Naive thymus-derived CD4-positive, alpha-beta T cell (primary cell): ENCODE measurements at regions not wholly inside any gene's neighbourhood (a gene's known extent, or its start where the extent isn't known, plus 50 kb on each side); places are given as distances from the start of the nearest gene placed in this dataset.

ENCODE experiments used
- ATAC-seq: fragments of 150-1000 bp; cut with Tn5 transposase; 2 replicates; pipeline ENCODE4 v1.10.0; 2021; ENCODE audit warnings: mild to moderate bottlenecking, moderate library complexity
- CTCF ChIA-PET: fragments of 350-600 bp; sonication (Branson Sonifier 250); formaldehyde crosslinking; loops from one replicate; lab custom pipeline; 2021; ENCODE audit warnings: antibody characterized with exemption; lab: Charles Lee
- POLR2A ChIA-PET: fragments of 350-600 bp; sonication (Branson Sonifier 250); formaldehyde crosslinking; loops from one replicate; lab custom pipeline; 2021; ENCODE audit warnings: antibody characterized with exemption, inconsistent platforms; lab: Charles Lee
- DNase-seq, 9 donors: peaks; one replicate each; pipeline versions ENCODE4 v3.0.0 to v3.0.0-alpha.2; 2020 to 2022; ENCODE audit warnings: mixed read lengths in 1 of 9
- H3K27ac ChIP-seq: one replicate; pipeline ENCODE4 v1.7.0; 2013; ENCODE audit warnings: mild to moderate bottlenecking, low read depth, low read length, moderate library complexity
- H3K27me3 ChIP-seq, 2 donors: one replicate each; pipeline ENCODE4 v1.7.0; 2013; ENCODE audit warnings: low read length in 2 of 2, mild to moderate bottlenecking in 2 of 2, moderate library complexity in 2 of 2; ENCODE audit not compliant: control insufficient read depth in 2 of 2, insufficient read depth in 2 of 2
- H3K36me3 ChIP-seq, 3 experiments: 1 replicate in 2 of 3; 2 replicates in 1 of 3; pipeline ENCODE4 v1.7.0; 2013; ENCODE audit warnings: low read length in 3 of 3, mild to moderate bottlenecking in 3 of 3, moderate library complexity in 1 of 3; ENCODE audit not compliant: insufficient read depth in 3 of 3, control insufficient read depth in 2 of 3
- H3K4me1 ChIP-seq, 2 donors: one replicate each; pipeline ENCODE4 v1.7.0; 2013; ENCODE audit warnings: low read length in 2 of 2, mild to moderate bottlenecking in 2 of 2, moderate library complexity in 1 of 2; ENCODE audit not compliant: control insufficient read depth in 2 of 2, insufficient read depth in 2 of 2
- H3K4me3 ChIP-seq: 2 replicates; pipeline ENCODE4 v1.7.0; 2013; ENCODE audit warnings: mild to moderate bottlenecking, low read length
- H3K9me3 ChIP-seq, 3 experiments: 1 replicate in 2 of 3; 2 replicates in 1 of 3; pipeline ENCODE4 v1.7.0; 2013; ENCODE audit warnings: low read length in 3 of 3; ENCODE audit not compliant: control insufficient read depth in 2 of 3
- H3K27ac Mint-ChIP-seq, 9 donors: one replicate each; pipeline ENCODE4 v1.8.0; 2020 to 2022; ENCODE audit warnings: mixed read lengths in 9 of 9, mild to moderate bottlenecking in 8 of 9, moderate library complexity in 5 of 9, inconsistent platforms in 2 of 9
- H3K27me3 Mint-ChIP-seq, 5 donors: one replicate each; pipeline ENCODE4 v1.8.0; 2021 to 2022; ENCODE audit warnings: mixed read lengths in 5 of 5, mild to moderate bottlenecking in 1 of 5
- H3K36me3 Mint-ChIP-seq, 5 donors: one replicate each; pipeline ENCODE4 v1.8.0; 2020 to 2022; ENCODE audit warnings: mixed read lengths in 5 of 5, mild to moderate bottlenecking in 3 of 5, inconsistent platforms in 1 of 5
- H3K4me1 Mint-ChIP-seq, 7 donors: one replicate each; pipeline ENCODE4 v1.8.0; 2020 to 2022; ENCODE audit warnings: mixed read lengths in 7 of 7, mild to moderate bottlenecking in 3 of 7, inconsistent platforms in 1 of 7
- H3K4me3 Mint-ChIP-seq, 10 donors: one replicate each; pipeline ENCODE4 v1.8.0; 2020 to 2022; ENCODE audit warnings: mild to moderate bottlenecking in 10 of 10, mixed read lengths in 10 of 10, moderate library complexity in 6 of 10, inconsistent platforms in 2 of 10
- H3K9me3 Mint-ChIP-seq, 11 donors: one replicate each; pipeline ENCODE4 v1.8.0; 2020 to 2022; ENCODE audit warnings: mixed read lengths in 11 of 11, mild to moderate bottlenecking in 4 of 11, inconsistent platforms in 1 of 11, moderate library complexity in 1 of 11
- intact Hi-C, 2 donors: fragments of 100-400 bp; cut with micrococcal nuclease; formaldehyde crosslinking; loops; one replicate each; pipeline ENCODE4 v1.15.1; 2023

- H3K9me3 ChIP-seq, result no peaks in the 10 kb centered on the region
- H3K27ac ChIP-seq, result no peak overlapping the region
- ATAC-seq (peak; percentile 88), DNase-seq (peak in 1 of 9 donors; percentile 31)
- no peaks in the 10 kb centered on the region for H3K4me1 ChIP-seq
- Mint-ChIP-seq H3K9me3 (peaks cover 0 to 9% (median 0%) of the 10 kb centered on the region in 11 donors), H3K36me3 (no peaks in the 10 kb centered on the region), H3K27ac (no peak overlapping the region), H3K4me3 (no peak overlapping the region), H3K27me3 (peaks cover 0 to 19% (median 11%) of the 10 kb centered on the region in 5 donors), H3K4me1 (peaks cover 0 to 11% (median 0%) of the 10 kb centered on the region in 7 donors)
- ChIA-PET CTCF (no interaction called here), POLR2A (no interaction called here)
- H3K36me3 ChIP-seq, result no peaks in the 10 kb centered on the region
- intact Hi-C loops, result no loop called here
- H3K27me3 ChIP-seq, result no peaks in the 10 kb centered on the region
- H3K4me3 ChIP-seq, result no peak overlapping the region
These were observed 87.0 kb upstream of the THY1 start for GRCh38 chr11:119509969-119510401.

- Mint-ChIP-seq H3K4me1 (peaks cover 0 to 11% (median 0%) of the 10 kb centered on the region in 7 donors), H3K27ac (no peak overlapping the region), H3K36me3 (no peaks in the 10 kb centered on the region), H3K27me3 (peaks cover 0 to 19% (median 11%) of the 10 kb centered on the region in 5 donors), H3K9me3 (peaks cover 0 to 9% (median 0%) of the 10 kb centered on the region in 11 donors), H3K4me3 (no peak overlapping the region)
- intact Hi-C loops, result no loop called here
- DNase-seq (no peak), ATAC-seq (peak; percentile 28)
- Histone ChIP-seq H3K4me3 (no peak overlapping the region), H3K27ac (no peak overlapping the region), H3K4me1 (no peaks in the 10 kb centered on the region), H3K27me3 (no peaks in the 10 kb centered on the region), H3K9me3 (no peaks in the 10 kb centered on the region), H3K36me3 (no peaks in the 10 kb centered on the region)
- POLR2A ChIA-PET, result no interaction called here
- CTCF ChIA-PET, result no interaction called here
These were observed 86.4 kb upstream of the THY1 start for GRCh38 chr11:119509282-119509841.

GRCh38 chr11:119506436-119506835 lies 83.5 kb upstream of the THY1 start:
- intact Hi-C loops, result no loop called here
- H3K4me1 Mint-ChIP-seq, result peaks cover 0 to 11% (median 0%) of the 10 kb centered on the region in 7 donors
- H3K36me3 Mint-ChIP-seq, result no peaks in the 10 kb centered on the region
- no peak overlapping the region for H3K27ac ChIP-seq
- H3K27ac Mint-ChIP-seq, result no peak overlapping the region
- DNase-seq (no peak), ATAC-seq (no peak)
- H3K4me3 Mint-ChIP-seq, result no peak overlapping the region
- H3K27me3 ChIP-seq, result no peaks in the 10 kb centered on the region
- no peaks in the 10 kb centered on the region for H3K36me3 ChIP-seq
- no peak overlapping the region for H3K4me3 ChIP-seq
- H3K9me3 ChIP-seq, result no peaks in the 10 kb centered on the region
- H3K4me1 ChIP-seq, result no peaks in the 10 kb centered on the region
- ChIA-PET CTCF (no interaction called here), POLR2A (no interaction called here)
- H3K9me3 Mint-ChIP-seq, result peaks cover 0 to 12% (median 0%) of the 10 kb centered on the region in 11 donors
- H3K27me3 Mint-ChIP-seq, result peaks cover 0 to 11% (median 8%) of the 10 kb centered on the region in 5 donors

GRCh38 chr11:119505861-119506260 lies 82.9 kb upstream of the THY1 start:
- CTCF ChIA-PET, result no interaction called here
- Histone ChIP-seq H3K27ac (no peak overlapping the region), H3K4me3 (no peak overlapping the region), H3K36me3 (no peaks in the 10 kb centered on the region), H3K4me1 (no peaks in the 10 kb centered on the region), H3K9me3 (no peaks in the 10 kb centered on the region), H3K27me3 (no peaks in the 10 kb centered on the region)
- H3K27ac Mint-ChIP-seq, result no peak overlapping the region
- POLR2A ChIA-PET, result no interaction called here
- H3K4me1 Mint-ChIP-seq, result peaks cover 0 to 11% (median 0%) of the 10 kb centered on the region in 7 donors
- H3K9me3 Mint-ChIP-seq, result peaks cover 0 to 12% (median 0%) of the 10 kb centered on the region in 11 donors
- intact Hi-C loops, result no loop called here
- ATAC-seq, result no peak
- no peaks in the 10 kb centered on the region for H3K36me3 Mint-ChIP-seq
- no peak overlapping the region for H3K4me3 Mint-ChIP-seq
- peaks cover 0 to 15% (median 9%) of the 10 kb centered on the region in 5 donors for H3K27me3 Mint-ChIP-seq
- no peak for DNase-seq

- POLR2A ChIA-PET, result no interaction called here
- CTCF ChIA-PET, result no interaction called here
- peaks cover 0 to 12% (median 0%) of the 10 kb centered on the region in 11 donors for H3K9me3 Mint-ChIP-seq
These were observed 82.1 kb upstream of the THY1 start for GRCh38 chr11:119505071-119505470.

GRCh38 chr11:119504371-119504770 lies 81.4 kb upstream of the THY1 start:
- no peaks in the 10 kb centered on the region for H3K27me3 ChIP-seq
- H3K36me3 Mint-ChIP-seq, result no peaks in the 10 kb centered on the region
- ChIA-PET POLR2A (no interaction called here), CTCF (no interaction called here)
- H3K4me1 ChIP-seq, result no peaks in the 10 kb centered on the region
- peaks cover 0 to under 1% (median 0%) of the 10 kb centered on the region in 7 donors for H3K4me1 Mint-ChIP-seq
- peak; percentile 31 for ATAC-seq
- no peak overlapping the region for H3K27ac ChIP-seq
- no peak overlapping the region for H3K4me3 ChIP-seq
- H3K9me3 ChIP-seq, result no peaks in the 10 kb centered on the region
- no peaks in the 10 kb centered on the region for H3K36me3 ChIP-seq
- DNase-seq, result no peak
- no peak overlapping the region for H3K27ac Mint-ChIP-seq
- intact Hi-C loops, result no loop called here
- H3K9me3 Mint-ChIP-seq, result peaks cover 0 to 8% (median 0%) of the 10 kb centered on the region in 11 donors
- peaks cover 0 to 22% (median 11%) of the 10 kb centered on the region in 5 donors for H3K27me3 Mint-ChIP-seq
- H3K4me3 Mint-ChIP-seq, result no peak overlapping the region

More at GRCh38 chr11:119505071-119505470, 82.1 kb upstream of the THY1 start:
- Mint-ChIP-seq H3K27me3 (peaks cover 0 to 19% (median 10%) of the 10 kb centered on the region in 5 donors), H3K4me3 (no peak overlapping the region), H3K36me3 (no peaks in the 10 kb centered on the region), H3K27ac (no peak overlapping the region), H3K4me1 (peaks cover 0 to 8% (median 0%) of the 10 kb centered on the region in 7 donors)
- intact Hi-C loops, result no loop called here
- H3K27me3 ChIP-seq, result no peaks in the 10 kb centered on the region
- no peak overlapping the region for H3K4me3 ChIP-seq
- DNase-seq, result no peak
- ATAC-seq, result no peak
- no peaks in the 10 kb centered on the region for H3K4me1 ChIP-seq
- no peaks in the 10 kb centered on the region for H3K9me3 ChIP-seq
- H3K27ac ChIP-seq, result no peak overlapping the region
- no peaks in the 10 kb centered on the region for H3K36me3 ChIP-seq

- H3K9me3 Mint-ChIP-seq, result peaks cover 0 to 8% (median 0%) of the 10 kb centered on the region in 11 donors
- intact Hi-C loops, result no loop called here
- no peak for ATAC-seq
- H3K27me3 ChIP-seq, result no peaks in the 10 kb centered on the region
- POLR2A ChIA-PET, result no interaction called here
- H3K4me3 Mint-ChIP-seq, result no peak overlapping the region
- no peak overlapping the region for H3K27ac ChIP-seq
- no peaks in the 10 kb centered on the region for H3K36me3 ChIP-seq
- H3K4me1 Mint-ChIP-seq, result no peaks in the 10 kb centered on the region
- H3K4me1 ChIP-seq, result no peaks in the 10 kb centered on the region
- no peak overlapping the region for H3K4me3 ChIP-seq
- peaks cover 3 to 28% (median 20%) of the 10 kb centered on the region in 5 donors for H3K27me3 Mint-ChIP-seq
- H3K36me3 Mint-ChIP-seq, result no peaks in the 10 kb centered on the region
- no peaks in the 10 kb centered on the region for H3K9me3 ChIP-seq
- no peak overlapping the region for H3K27ac Mint-ChIP-seq
- CTCF ChIA-PET, result no interaction called here
- DNase-seq, result no peak
These were observed 78.9 kb upstream of the THY1 start for GRCh38 chr11:119501777-119502405.
